ENCODE measurements at regions not wholly inside any gene's neighbourhood (a gene's known extent, or its start where the extent isn't known, plus 50 kb on each side); places are given as distances from the start of the nearest gene placed in this dataset.

GRCh38 chr2:6724605-6725140 lies 141.0 kb downstream of the CMPK2 start:
- intact Hi-C loops (cut with micrococcal nuclease): no loop called here
- ChIA-PET POLR2A (no interaction called here), CTCF (no interaction called here), RAD21 (ENCODE audit: low non-redundant PET in 1 of 2, low total read pairs in 2 of 2, uncharacterized antibody in 2 of 2, unreplicated experiment in 2 of 2) (no interaction called here)
- no peak for DNase-seq (ENCODE audit: low read depth, low spot score)
- Histone ChIP-seq H3K9ac (ENCODE audit: low read length) (no peak overlapping the region), H3K4me1 (ENCODE audit: control insufficient read depth in 1 of 2, insufficient read depth in 2 of 2, low read length in 2 of 2) (no peaks in the 10 kb centered on the region), H3K36me3 (ENCODE audit: control insufficient read depth in 1 of 2, insufficient read depth in 2 of 2, low read length in 2 of 2) (no peaks in the 10 kb centered on the region), H3K4me2 (ENCODE audit: low read length) (no peak overlapping the region), H3K79me2 (ENCODE audit: insufficient read depth, low read length) (no peaks in the 10 kb centered on the region), H3K9me2 (ENCODE audit: insufficient read depth) (no peaks in the 10 kb centered on the region), H2AFZ (ENCODE audit: low read depth, low read length, poor library complexity, severe bottlenecking) (no peak overlapping the region), H4K20me1 (ENCODE audit: insufficient read depth) (no peaks in the 10 kb centered on the region), H3K27ac (ENCODE audit: low read depth, low read length) (no peak overlapping the region), H3K9me3 (ENCODE audit: control insufficient read depth in 1 of 2, insufficient read depth in 1 of 2, low read depth in 1 of 2, low read length in 2 of 2) (no peaks in the 10 kb centered on the region), H3K27me3 (ENCODE audit: insufficient read depth, low read length) (no peaks in the 10 kb centered on the region), H3K4me3 (replicated peaks in 1 of 2; ENCODE audit: low read depth in 1 of 2, low read length in 2 of 2) (no peak overlapping the region)
- ATAC-seq: no peak
- no TSS peak for BruUV-seq (replicated peaks)
- TF ChIP-seq SP1 (IDR thresholded peaks at IDR 0.05; ENCODE audit: low read depth): no peak
- TF ChIP-seq TCF7L2 (IDR thresholded peaks at IDR 0.05; ENCODE audit: borderline replicate concordance, extremely low read depth, insufficient read depth, insufficient read length): no peak
- TF ChIP-seq POLR2A (IDR thresholded peaks at IDR 0.05; ENCODE audit: borderline replicate concordance, extremely low read depth, insufficient read depth, insufficient read length): no peak
- no peak for TF ChIP-seq CEBPB (IDR thresholded peaks at IDR 0.05; ENCODE audit: low read depth)

- Histone ChIP-seq H3K27me3 (ENCODE audit: insufficient read depth, low read length) (no peaks in the 10 kb centered on the region), H3K4me2 (ENCODE audit: low read length) (no peak overlapping the region), H2AFZ (ENCODE audit: low read depth, low read length, poor library complexity, severe bottlenecking) (no peak overlapping the region), H3K27ac (ENCODE audit: low read depth, low read length) (no peak overlapping the region), H4K20me1 (ENCODE audit: insufficient read depth) (no peaks in the 10 kb centered on the region), H3K9ac (ENCODE audit: low read length) (no peak overlapping the region), H3K79me2 (ENCODE audit: insufficient read depth, low read length) (no peaks in the 10 kb centered on the region), H3K36me3 (ENCODE audit: control insufficient read depth in 1 of 2, insufficient read depth in 2 of 2, low read length in 2 of 2) (no peaks in the 10 kb centered on the region), H3K9me3 (ENCODE audit: control insufficient read depth in 1 of 2, insufficient read depth in 1 of 2, low read depth in 1 of 2, low read length in 2 of 2) (no peaks in the 10 kb centered on the region), H3K4me1 (ENCODE audit: control insufficient read depth in 1 of 2, insufficient read depth in 2 of 2, low read length in 2 of 2) (no peaks in the 10 kb centered on the region), H3K4me3 (replicated peaks in 1 of 2; ENCODE audit: low read depth in 1 of 2, low read length in 2 of 2) (no peak overlapping the region), H3K9me2 (ENCODE audit: insufficient read depth) (no peaks in the 10 kb centered on the region)
- CTCF ChIA-PET: no interaction called here
- intact Hi-C loops (cut with micrococcal nuclease): no loop called here
- TF ChIP-seq CBX3 (IDR thresholded peaks at IDR 0.05; ENCODE audit: low read depth) (no peak), ELF1 (IDR thresholded peaks at IDR 0.05; ENCODE audit: borderline replicate concordance, low read depth) (no peak), MAX (IDR thresholded peaks at IDR 0.05) (no peak), ZNF274 (IDR thresholded peaks at IDR 0.05; ENCODE audit: low read depth, low read length) (no peak), ATF3 (IDR thresholded peaks at IDR 0.05) (no peak), FOSL1 (IDR thresholded peaks at IDR 0.05; ENCODE audit: low read depth) (no peak), ZFX (IDR thresholded peaks at IDR 0.05) (no peak), SP1 (IDR thresholded peaks at IDR 0.05; ENCODE audit: low read depth) (no peak), REST (IDR thresholded peaks at IDR 0.05; ENCODE audit: low read depth) (no peak), JUND (IDR thresholded peaks at IDR 0.05) (no peak)
- ATAC-seq: no peak
- no peak for DNase-seq (ENCODE audit: low read depth, low spot score)
- RAD21 ChIA-PET (ENCODE audit: low non-redundant PET in 1 of 2, low total read pairs in 2 of 2, uncharacterized antibody in 2 of 2, unreplicated experiment in 2 of 2): no interaction called here
- no TSS peak for BruUV-seq (replicated peaks)
- POLR2A ChIA-PET: no interaction called here
These were observed 137.6 kb downstream of the CMPK2 start for GRCh38 chr2:6728156-6728555.

Measured in HCT116 (cell line).